ENCODE measurements at regions not wholly inside any gene's neighbourhood (a gene's known extent, or its start where the extent isn't known, plus 50 kb on each side); places are given as distances from the start of the nearest gene placed in this dataset.

DNA sequence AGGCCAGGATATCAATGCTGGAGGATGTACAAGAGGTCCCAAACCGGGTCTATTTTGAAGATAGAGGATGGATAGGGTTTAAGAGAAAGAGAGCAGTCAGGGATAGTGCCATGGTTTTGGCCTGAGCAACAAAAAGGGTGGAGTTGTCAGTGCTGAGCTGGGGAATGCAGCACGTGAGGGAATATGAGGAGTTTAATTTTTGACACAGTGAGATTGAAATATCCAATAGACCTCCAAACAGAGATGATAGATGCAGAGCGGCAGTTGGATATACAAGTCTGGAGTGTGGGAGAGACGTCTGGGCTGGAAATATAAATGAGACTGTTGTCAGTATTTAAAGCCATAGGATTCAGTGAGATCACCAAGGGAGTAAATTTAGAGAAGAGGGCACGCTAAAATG is 136.7 kb upstream of the EFNA5 start:
- TF ChIP-seq EZH2 (IDR thresholded peaks at IDR 0.05; ENCODE audit: low read length, unreplicated experiment) = no peak
- TF ChIP-seq, protein P1, sequence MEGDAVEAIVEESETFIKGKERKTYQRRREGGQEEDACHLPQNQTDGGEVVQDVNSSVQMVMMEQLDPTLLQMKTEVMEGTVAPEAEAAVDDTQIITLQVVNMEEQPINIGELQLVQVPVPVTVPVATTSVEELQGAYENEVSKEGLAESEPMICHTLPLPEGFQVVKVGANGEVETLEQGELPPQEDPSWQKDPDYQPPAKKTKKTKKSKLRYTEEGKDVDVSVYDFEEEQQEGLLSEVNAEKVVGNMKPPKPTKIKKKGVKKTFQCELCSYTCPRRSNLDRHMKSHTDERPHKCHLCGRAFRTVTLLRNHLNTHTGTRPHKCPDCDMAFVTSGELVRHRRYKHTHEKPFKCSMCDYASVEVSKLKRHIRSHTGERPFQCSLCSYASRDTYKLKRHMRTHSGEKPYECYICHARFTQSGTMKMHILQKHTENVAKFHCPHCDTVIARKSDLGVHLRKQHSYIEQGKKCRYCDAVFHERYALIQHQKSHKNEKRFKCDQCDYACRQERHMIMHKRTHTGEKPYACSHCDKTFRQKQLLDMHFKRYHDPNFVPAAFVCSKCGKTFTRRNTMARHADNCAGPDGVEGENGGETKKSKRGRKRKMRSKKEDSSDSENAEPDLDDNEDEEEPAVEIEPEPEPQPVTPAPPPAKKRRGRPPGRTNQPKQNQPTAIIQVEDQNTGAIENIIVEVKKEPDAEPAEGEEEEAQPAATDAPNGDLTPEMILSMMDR (conservative IDR thresholded peaks at IDR 0.05; ENCODE audit: low read depth, low read length) = no peak

Measured in PC-3 (cell line).